Progenitor cell of endocrine pancreas (in vitro differentiated cells): ENCODE measurements at regions not wholly inside any gene's neighbourhood (a gene's known extent, or its start where the extent isn't known, plus 50 kb on each side); places are given as distances from the start of the nearest gene placed in this dataset.

Experiments used
- DNase-seq: peaks from one replicate; pipeline ENCODE4 v3.0.0; 2021; ENCODE audit warnings: low spot score; ENCODE audit not compliant: unreplicated experiment
- H3K27ac Mint-ChIP-seq: 2 replicates; pipeline ENCODE4 v1.8.0; 2021; ENCODE audit warnings: mild to moderate bottlenecking, moderate library complexity, mixed read lengths
- H3K27me3 Mint-ChIP-seq: 2 replicates; pipeline ENCODE4 v1.8.0; 2021; ENCODE audit warnings: mixed read lengths
- H3K36me3 Mint-ChIP-seq: 2 replicates; pipeline ENCODE4 v1.8.0; 2022; ENCODE audit warnings: mixed read lengths; ENCODE audit not compliant: insufficient read depth
- H3K4me1 Mint-ChIP-seq: 2 replicates; pipeline ENCODE4 v1.8.0; 2021; ENCODE audit warnings: low read depth, mixed read lengths
- H3K4me3 Mint-ChIP-seq: 2 replicates; pipeline ENCODE4 v1.8.0; 2021; ENCODE audit warnings: low read depth, mild to moderate bottlenecking, moderate library complexity, mixed read lengths
- H3K9me3 Mint-ChIP-seq: 2 replicates; pipeline ENCODE4 v1.8.0; 2021; ENCODE audit warnings: low read depth, mixed read lengths
- TF ChIP-seq, protein P1 (sequence below): fragments of 200-600 bp; sonication (generic); IDR thresholded peaks from one replicate; pipeline ENCODE4 v1.5.0; 2021; ENCODE audit warnings: antibody characterized with exemption, mild to moderate bottlenecking; ENCODE audit not compliant: unreplicated experiment

DNA sequence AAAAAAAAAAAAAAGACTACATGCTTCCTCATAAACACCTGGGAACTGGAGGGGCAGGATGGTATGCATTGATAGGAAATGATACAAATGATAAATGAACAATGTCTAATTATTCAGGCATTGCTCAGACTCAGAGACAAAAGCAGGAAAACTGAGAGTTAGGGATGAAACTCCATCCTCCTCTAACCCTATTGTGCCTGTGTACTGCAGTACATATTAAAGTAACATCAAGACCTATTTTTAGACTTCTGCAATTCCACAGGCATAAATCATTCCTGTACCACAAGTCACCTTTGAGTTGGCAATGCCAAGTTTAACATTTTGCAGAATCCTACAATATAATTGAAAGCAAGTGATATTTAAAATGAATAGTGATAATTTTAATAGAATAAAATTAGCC, 156.5 kb upstream of the USP15 start:
- no peak for DNase-seq
- Mint-ChIP-seq H3K4me3 (no peak overlapping the region), H3K9me3 (no peaks in the 10 kb centered on the region), H3K36me3 (no peaks in the 10 kb centered on the region), H3K27ac (no peak overlapping the region), H3K4me1 (peaks cover 18% of the 10 kb centered on the region), H3K27me3 (no peaks in the 10 kb centered on the region)
- TF ChIP-seq, protein P1, sequence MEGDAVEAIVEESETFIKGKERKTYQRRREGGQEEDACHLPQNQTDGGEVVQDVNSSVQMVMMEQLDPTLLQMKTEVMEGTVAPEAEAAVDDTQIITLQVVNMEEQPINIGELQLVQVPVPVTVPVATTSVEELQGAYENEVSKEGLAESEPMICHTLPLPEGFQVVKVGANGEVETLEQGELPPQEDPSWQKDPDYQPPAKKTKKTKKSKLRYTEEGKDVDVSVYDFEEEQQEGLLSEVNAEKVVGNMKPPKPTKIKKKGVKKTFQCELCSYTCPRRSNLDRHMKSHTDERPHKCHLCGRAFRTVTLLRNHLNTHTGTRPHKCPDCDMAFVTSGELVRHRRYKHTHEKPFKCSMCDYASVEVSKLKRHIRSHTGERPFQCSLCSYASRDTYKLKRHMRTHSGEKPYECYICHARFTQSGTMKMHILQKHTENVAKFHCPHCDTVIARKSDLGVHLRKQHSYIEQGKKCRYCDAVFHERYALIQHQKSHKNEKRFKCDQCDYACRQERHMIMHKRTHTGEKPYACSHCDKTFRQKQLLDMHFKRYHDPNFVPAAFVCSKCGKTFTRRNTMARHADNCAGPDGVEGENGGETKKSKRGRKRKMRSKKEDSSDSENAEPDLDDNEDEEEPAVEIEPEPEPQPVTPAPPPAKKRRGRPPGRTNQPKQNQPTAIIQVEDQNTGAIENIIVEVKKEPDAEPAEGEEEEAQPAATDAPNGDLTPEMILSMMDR = no peak

DNA sequence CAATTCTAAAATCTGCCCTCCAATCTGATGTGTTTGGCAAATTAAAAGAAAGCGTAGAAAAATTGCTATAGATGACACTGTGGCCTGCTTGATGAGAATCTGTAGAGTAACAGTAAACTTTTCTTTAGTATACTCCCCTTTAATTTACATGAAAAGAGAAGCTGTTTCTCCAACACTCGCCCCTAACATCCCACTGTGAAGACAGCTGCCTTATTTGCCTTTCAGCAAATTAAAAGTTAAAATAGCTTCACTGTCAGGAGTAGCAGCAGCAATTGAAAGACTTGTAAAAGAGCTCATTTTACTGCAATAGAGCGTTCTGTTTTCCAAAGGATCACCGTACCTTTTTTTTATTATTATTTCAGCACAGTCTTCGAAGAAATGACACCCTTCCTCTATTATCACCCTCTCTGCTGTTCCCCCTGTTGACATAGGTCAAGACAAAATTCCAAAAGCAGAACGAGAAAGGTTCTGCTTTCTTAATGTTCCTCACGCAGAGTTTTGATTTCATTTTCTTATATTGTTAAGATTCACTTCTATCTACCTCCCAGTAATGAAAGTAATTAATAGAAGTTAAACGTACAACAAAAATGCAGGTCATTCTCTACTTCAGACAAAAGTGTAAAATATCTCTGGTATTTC, 153.5 kb upstream of the USP15 start:
- Mint-ChIP-seq H3K4me1 (peaks cover 14% of the 10 kb centered on the region), H3K36me3 (peaks cover 5% of the 10 kb centered on the region), H3K4me3 (no peak overlapping the region), H3K27ac (no peak overlapping the region), H3K9me3 (peaks cover 18% of the 10 kb centered on the region), H3K27me3 (no peaks in the 10 kb centered on the region)
- TF ChIP-seq, protein P1 = no peak
- no peak for DNase-seq

DNA sequence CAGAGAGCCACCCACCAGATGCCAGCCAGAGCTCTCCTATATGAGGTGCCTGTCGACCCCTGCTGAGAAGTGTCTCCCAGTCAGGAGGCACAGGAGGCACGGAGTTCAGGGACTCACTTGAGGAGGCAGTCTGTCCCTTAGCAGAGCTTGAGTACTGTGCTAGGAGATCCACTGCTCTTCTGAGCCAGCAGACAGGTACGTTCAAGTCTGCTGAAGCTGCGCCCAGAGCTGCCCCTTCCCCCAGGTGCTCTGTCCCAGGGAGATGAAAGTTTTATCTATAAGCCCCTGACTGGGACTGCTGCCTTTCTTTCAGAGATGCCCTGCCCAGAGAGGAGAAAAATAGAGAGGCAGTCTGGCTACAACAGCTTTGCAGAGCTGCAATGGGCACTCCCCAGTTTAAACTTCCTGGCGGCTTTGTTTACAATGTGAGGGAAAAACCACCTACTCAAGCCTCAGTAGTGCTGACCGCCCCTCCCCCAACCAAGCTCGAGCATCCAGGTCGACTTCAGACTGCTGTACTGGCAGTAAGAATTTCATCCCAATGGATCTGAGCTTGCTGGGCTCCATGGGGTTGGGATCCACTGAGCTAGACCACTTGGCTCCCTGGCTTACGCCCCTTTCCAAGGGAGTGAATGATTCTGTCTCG, 146.7 kb upstream of the USP15 start:
- TF ChIP-seq, protein P1 = no peak

DNA sequence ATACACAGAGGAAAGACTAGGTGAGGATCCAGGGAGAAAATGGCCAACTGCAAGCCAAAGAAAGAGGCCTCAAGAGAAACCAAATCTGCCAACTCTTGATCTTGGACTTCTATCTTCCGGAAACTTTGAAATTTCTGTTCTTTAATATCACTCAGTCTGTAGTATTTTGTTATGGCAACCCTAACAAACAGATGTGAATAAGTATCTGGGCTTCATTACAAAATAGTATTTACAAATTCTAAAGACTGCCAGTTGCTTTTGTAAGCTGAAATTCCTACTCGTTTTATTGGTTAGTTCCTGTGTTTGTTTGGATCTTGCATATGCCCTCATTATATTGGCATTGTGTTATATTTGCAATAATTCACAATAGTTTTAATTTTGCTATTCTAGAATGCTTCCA, 143.2 kb upstream of the USP15 start:
- H3K36me3 Mint-ChIP-seq = peaks cover 2% of the 10 kb centered on the region
- TF ChIP-seq, protein P1 = no peak
- H3K9me3 Mint-ChIP-seq = peaks cover 6% of the 10 kb centered on the region
- H3K4me3 Mint-ChIP-seq = no peak overlapping the region
- H3K4me1 Mint-ChIP-seq = peaks cover 6% of the 10 kb centered on the region
- H3K27me3 Mint-ChIP-seq = peaks cover 3% of the 10 kb centered on the region
- no peak for DNase-seq
- no peak overlapping the region for H3K27ac Mint-ChIP-seq

More for the DNA sequence above, 146.7 kb upstream of the USP15 start:
- no peak overlapping the region for H3K4me3 Mint-ChIP-seq
- DNase-seq = no peak
- H3K27me3 Mint-ChIP-seq = peaks cover 3% of the 10 kb centered on the region
- peaks cover 27% of the 10 kb centered on the region for H3K9me3 Mint-ChIP-seq
- H3K36me3 Mint-ChIP-seq = peaks cover 6% of the 10 kb centered on the region
- H3K27ac Mint-ChIP-seq = no peak overlapping the region
- H3K4me1 Mint-ChIP-seq = peaks cover 3% of the 10 kb centered on the region

DNA sequence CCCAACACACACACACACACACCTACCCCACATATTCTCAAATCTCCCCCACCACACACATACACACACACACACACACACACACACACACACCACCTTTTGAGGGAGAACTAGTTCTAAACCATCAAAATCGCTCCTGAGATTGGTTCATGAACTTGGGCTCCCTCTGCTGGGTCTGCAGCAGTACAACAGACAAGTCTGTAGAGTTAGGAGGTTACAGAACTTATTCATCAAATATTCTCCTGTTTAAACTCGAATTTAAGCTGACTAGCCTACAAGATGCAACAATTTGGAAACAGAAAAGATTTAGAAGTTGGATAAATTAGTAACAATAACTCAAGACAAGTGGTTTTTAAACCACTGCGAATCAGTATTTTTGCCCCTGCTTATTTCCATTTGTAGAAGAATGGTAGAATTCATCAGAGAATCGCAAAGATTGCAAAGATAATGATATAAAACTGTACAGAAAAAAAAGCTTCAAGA, 136.4 kb upstream of the USP15 start:
- Mint-ChIP-seq H3K27ac (peak overlapping the region; percentile 59), H3K4me1 (peaks cover 37% of the 10 kb centered on the region), H3K27me3 (no peaks in the 10 kb centered on the region), H3K9me3 (no peaks in the 10 kb centered on the region), H3K4me3 (no peak overlapping the region), H3K36me3 (no peaks in the 10 kb centered on the region)
- peak; percentile 23 for DNase-seq
- TF ChIP-seq, protein P1 = peak; percentile 62
